C4-2B (cell line): ENCODE measurements at regions not wholly inside any gene's neighbourhood (a gene's known extent, or its start where the extent isn't known, plus 50 kb on each side); places are given as distances from the start of the nearest gene placed in this dataset.

Source experiments
- CTCF ChIP-seq: fragments of 450-650 bp; conservative IDR thresholded peaks from 2 replicates; pipeline ENCODE4 v1.5.1; 2017; ENCODE audit warnings: mild to moderate bottlenecking
- ZFX ChIP-seq: fragments of 450-650 bp; IDR thresholded peaks from 2 replicates; pipeline ENCODE4 v1.6.1; 2017

GRCh38 chr2:58515827-58516573, 274.9 kb upstream of the FANCL start:
- no peak for TF ChIP-seq CTCF
- no peak for TF ChIP-seq ZFX
